HCT116 (cell line): ENCODE measurements at regions not wholly inside any gene's neighbourhood (a gene's known extent, or its start where the extent isn't known, plus 50 kb on each side); places are given as distances from the start of the nearest gene placed in this dataset.

Source experiments
- ATAC-seq: fragments of 200-7000 bp; cut with Tn5 transposase; 2 replicates; pipeline ENCODE4 v1.9.1; 2020; ENCODE audit warnings: mild to moderate bottlenecking, moderate library complexity
- BruUV-seq: library from RNA; stranded (reverse); fragments of 400-500 nt; replicated peaks from 2 replicates; lab custom pipeline; 2021; lab: Mats Ljungman, UMichigan
- CTCF ChIA-PET: fragments of 300-600 bp; sonication (Branson Sonifier 250); formaldehyde crosslinking; loops from one replicate; lab custom pipeline; 2021; ENCODE audit warnings: antibody characterized with exemption; lab: Charles Lee
- POLR2A ChIA-PET: fragments of 300-600, 350-600 bp; sonication (Branson Sonifier 250); formaldehyde crosslinking; loops from one replicate; lab custom pipeline; 2021; ENCODE audit warnings: antibody characterized with exemption; lab: Charles Lee
- RAD21 ChIA-PET, 2 experiments: fragments of 300-600 bp; sonication (Branson Sonifier 250); formaldehyde crosslinking; loops; one replicate each; lab custom pipeline; 2023; ENCODE audit warnings: low total read pairs in 2 of 2; ENCODE audit not compliant: uncharacterized antibody in 2 of 2, unreplicated experiment in 2 of 2, low non-redundant PET in 1 of 2; lab: Charles Lee
- DNase-seq: peaks from one replicate; pipeline ENCODE4 v3.0.0-alpha.2; 2010; ENCODE audit warnings: low read depth, low spot score
- H2AFZ ChIP-seq: fragments of 200-600 bp; shearing (Covaris generic), sonication (generic); 2 replicates; pipeline ENCODE4 v1.6.1; 2017; ENCODE audit warnings: low read depth, mixed run types, mixed read lengths, antibody characterized with exemption, low read length; ENCODE audit not compliant: poor library complexity, severe bottlenecking
- H3K27ac ChIP-seq: 2 replicates; pipeline ENCODE4 v1.5.1; 2012; ENCODE audit warnings: low read depth, low read length
- H3K27me3 ChIP-seq: fragments of 200-600 bp; sonication (generic); 2 replicates; pipeline ENCODE4 v1.6.1; 2016; ENCODE audit warnings: mixed run types, low read length, mixed read lengths; ENCODE audit not compliant: insufficient read depth
- H3K36me3 ChIP-seq, 2 experiments: fragments of 200-500 bp in 1 of 2; fragments of 200-600 bp in 1 of 2; sonication (Bioruptor generic) in 1 of 2; sonication (generic) in 1 of 2; 2 replicates each; pipeline versions ENCODE4 v1.5.1 to v1.6.1; 2014 to 2016; ENCODE audit warnings: low read length in 2 of 2, inconsistent platforms in 1 of 2, mixed read lengths in 1 of 2, mixed run types in 1 of 2; ENCODE audit not compliant: insufficient read depth in 2 of 2, control insufficient read depth in 1 of 2
- H3K4me1 ChIP-seq, 2 experiments: fragments of 200-600 bp in 1 of 2; sonication (generic) in 1 of 2; 2 replicates each; pipeline versions ENCODE4 v1.5.1 to v1.6.1; 2012 to 2017; ENCODE audit warnings: low read length in 2 of 2, inconsistent platforms in 1 of 2, mild to moderate bottlenecking in 1 of 2, mixed read lengths in 1 of 2, mixed run types in 1 of 2, moderate library complexity in 1 of 2; ENCODE audit not compliant: insufficient read depth in 2 of 2, control insufficient read depth in 1 of 2
- H3K4me2 ChIP-seq: fragments of 200-600 bp; sonication (generic); 2 replicates; pipeline ENCODE4 v1.6.1; 2017; ENCODE audit warnings: mixed run types, low read length, mixed read lengths
- H3K4me3 ChIP-seq, 2 experiments: fragments of 200-600 bp in 1 of 2; sonication (generic) in 1 of 2; replicated peaks in 1 of 2; 2 replicates each; pipeline ENCODE4 v1.5.1; 2011 to 2016; ENCODE audit warnings: low read length in 2 of 2, control low read depth in 1 of 2, low read depth in 1 of 2, mild to moderate bottlenecking in 1 of 2, mixed read lengths in 1 of 2, mixed run types in 1 of 2
- H3K79me2 ChIP-seq: fragments of 200-600 bp; sonication (generic); 2 replicates; pipeline ENCODE4 v1.6.1; 2017; ENCODE audit warnings: mild to moderate bottlenecking, mixed run types, low read length, moderate library complexity, mixed read lengths; ENCODE audit not compliant: insufficient read depth
- H3K9ac ChIP-seq: fragments of 200-600 bp; sonication (generic); 2 replicates; pipeline ENCODE4 v1.6.1; 2016; ENCODE audit warnings: low read length, mixed read lengths
- H3K9me2 ChIP-seq: fragments of 200-600 bp; sonication (generic), shearing (Covaris generic); 2 replicates; pipeline ENCODE4 v1.6.1; 2017; ENCODE audit warnings: mixed run types, mild to moderate bottlenecking, moderate library complexity; ENCODE audit not compliant: insufficient read depth
- H3K9me3 ChIP-seq, 2 experiments: fragments of 200-500 bp in 1 of 2; fragments of 200-600 bp in 1 of 2; sonication (Bioruptor generic) in 1 of 2; sonication (generic) in 1 of 2; 2 replicates each; pipeline ENCODE4 v1.6.1; 2014 to 2017; ENCODE audit warnings: low read length in 2 of 2, mixed read lengths in 2 of 2, inconsistent platforms in 1 of 2, low read depth in 1 of 2, mild to moderate bottlenecking in 1 of 2, mixed run types in 1 of 2, moderate library complexity in 1 of 2; ENCODE audit not compliant: control insufficient read depth in 1 of 2, insufficient read depth in 1 of 2
- H4K20me1 ChIP-seq: fragments of 200-600 bp; sonication (generic), shearing (Covaris generic); 2 replicates; pipeline ENCODE4 v1.6.1; 2017; ENCODE audit warnings: mixed run types, mild to moderate bottlenecking, moderate library complexity; ENCODE audit not compliant: insufficient read depth
- CBX3 ChIP-seq: IDR thresholded peaks from 2 replicates; pipeline ENCODE4 v1.6.1; 2012; ENCODE audit warnings: low read depth
- CEBPB ChIP-seq: IDR thresholded peaks from 2 replicates; pipeline ENCODE4 v1.6.1; 2012; ENCODE audit warnings: low read depth
- CTCF ChIP-seq, 3 experiments: fragments of 200-600 bp in 1 of 3; sonication (generic) in 1 of 3; IDR thresholded peaks in 2 of 3; conservative IDR thresholded peaks in 1 of 3; 2 replicates each; pipeline ENCODE4 v1.5.1; 2012 to 2017; ENCODE audit warnings: low read depth in 2 of 3, low read length in 2 of 3, antibody characterized with exemption in 1 of 3, borderline replicate concordance in 1 of 3, control low read depth in 1 of 3, mild to moderate bottlenecking in 1 of 3, mixed read lengths in 1 of 3, mixed run types in 1 of 3, moderate library complexity in 1 of 3; ENCODE audit not compliant: insufficient read depth in 1 of 3
- EGR1 ChIP-seq: IDR thresholded peaks from 2 replicates; pipeline ENCODE4 v1.6.1; 2012; ENCODE audit warnings: low read depth
- ELF1 ChIP-seq: IDR thresholded peaks from 2 replicates; pipeline ENCODE4 v1.6.1; 2012; ENCODE audit warnings: low read depth, borderline replicate concordance
- EZH2phosphoT487 ChIP-seq: fragments of 200-600 bp; IDR thresholded peaks from 2 replicates; pipeline ENCODE4 v1.6.1; 2018; ENCODE audit warnings: antibody characterized with exemption, borderline replicate concordance
- FOSL1 ChIP-seq: IDR thresholded peaks from 2 replicates; pipeline ENCODE4 v1.6.1; 2012; ENCODE audit warnings: low read depth
- POLR2A ChIP-seq: IDR thresholded peaks from 2 replicates; pipeline ENCODE4 v1.7.0; 2011; ENCODE audit warnings: borderline replicate concordance; ENCODE audit not compliant: insufficient read depth, insufficient read length; ENCODE audit errors: extremely low read depth
- POLR2AphosphoS5 ChIP-seq: IDR thresholded peaks from 2 replicates; pipeline ENCODE4 v1.6.1; 2011; ENCODE audit warnings: mild to moderate bottlenecking, low read depth, low read length, moderate library complexity
- RAD21 ChIP-seq: IDR thresholded peaks from 2 replicates; pipeline ENCODE4 v1.6.1; 2012; ENCODE audit warnings: low read depth, mild to moderate bottlenecking
- REST ChIP-seq: IDR thresholded peaks from 2 replicates; pipeline ENCODE4 v1.6.1; 2012; ENCODE audit warnings: low read depth
- SIN3A ChIP-seq: IDR thresholded peaks from 2 replicates; pipeline ENCODE4 v1.6.1; 2012; ENCODE audit warnings: low read depth
- ZBTB33 ChIP-seq: IDR thresholded peaks from 2 replicates; pipeline ENCODE4 v1.6.1; 2011; ENCODE audit warnings: mild to moderate bottlenecking, low read length, moderate library complexity; ENCODE audit not compliant: insufficient replicate concordance; ENCODE audit errors: extremely low read depth
- ZFX ChIP-seq: fragments of 450-650 bp; IDR thresholded peaks from 2 replicates; pipeline ENCODE4 v1.6.1; 2017
- ZNF274 ChIP-seq: fragments of 200-500 bp; sonication (Bioruptor generic); IDR thresholded peaks from 2 replicates; pipeline ENCODE4 v1.6.1; 2014; ENCODE audit warnings: mild to moderate bottlenecking, low read depth, low read length, inconsistent platforms
- intact Hi-C: fragments of 100-400 bp; cut with micrococcal nuclease; formaldehyde crosslinking; loops from 2 replicates; pipeline ENCODE4 v1.10.0; 2022

GRCh38 chr3:79820089-79820488, 52.3 kb upstream of the ROBO1 start:
- Histone ChIP-seq H3K4me1 (no peaks in the 10 kb centered on the region), H2AFZ (no peak overlapping the region), H3K4me3 (no peak overlapping the region), H3K79me2 (no peaks in the 10 kb centered on the region), H4K20me1 (no peaks in the 10 kb centered on the region), H3K4me2 (no peak overlapping the region), H3K36me3 (no peaks in the 10 kb centered on the region), H3K27ac (no peak overlapping the region), H3K27me3 (no peaks in the 10 kb centered on the region), H3K9me2 (no peaks in the 10 kb centered on the region), H3K9ac (no peak overlapping the region), H3K9me3 (peaks cover 16 to 19% of the 10 kb centered on the region in 2 experiments; a peak in 3 of 4 replicates)
- ChIA-PET RAD21 (no interaction called here), CTCF (no interaction called here), POLR2A (no interaction called here)
- DNase-seq (no peak), ATAC-seq (no peak)
- intact Hi-C loops, result no loop called here
- TF ChIP-seq CBX3 (no peak), POLR2A (no peak), SIN3A (no peak), EGR1 (no peak), REST (no peak), ZNF274 (no peak), FOSL1 (no peak), ZFX (no peak), CEBPB (no peak), EZH2phosphoT487 (no peak), RAD21 (no peak), CTCF (IDR thresholded peaks at IDR 0.05 in 2 of 3, conservative IDR thresholded peaks at IDR 0.05 in 1 of 3; ENCODE audit: borderline replicate concordance in 1 of 3, insufficient read depth in 1 of 3, low read depth in 2 of 3, low read length in 2 of 3) (no peak), ZBTB33 (no peak), ELF1 (no peak), POLR2AphosphoS5 (no peak)
- BruUV-seq, result no TSS peak
